IPS-NIHi7 (cell line): ENCODE measurements at regions not wholly inside any gene's neighbourhood (a gene's known extent, or its start where the extent isn't known, plus 50 kb on each side); places are given as distances from the start of the nearest gene placed in this dataset.
"Not testable (repeated sequence)": the region's sequence is repeated elsewhere in the genome, so short reads cannot be mapped to it uniquely, and the experiment has no call there.

Source experiments
- DNase-seq: peaks from one replicate; pipeline ENCODE4 v3.0.0; 2012; ENCODE audit warnings: mixed read lengths; ENCODE audit errors: extremely low spot score

DNA sequence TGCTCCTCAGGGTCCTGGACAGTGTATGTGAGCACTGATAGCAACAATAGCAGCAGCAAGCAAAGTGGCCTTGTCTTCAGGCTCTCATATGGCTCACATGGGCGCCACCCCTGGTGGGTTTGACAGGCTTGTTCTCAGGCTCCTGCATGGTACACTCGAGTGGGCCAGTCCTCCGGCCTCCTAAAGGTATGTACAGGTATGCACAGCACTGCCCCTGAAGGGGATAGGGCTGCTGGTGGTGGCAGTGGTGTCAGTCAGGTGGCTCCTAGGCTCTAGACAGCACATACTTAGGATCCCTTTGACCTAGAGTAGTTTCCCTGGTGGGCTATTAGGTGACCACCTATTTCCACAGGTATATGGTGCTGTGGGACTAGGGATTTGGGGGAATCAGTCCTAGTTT, 79.8 kb downstream of the LGALS9B start:
- not testable (repeated sequence) for DNase-seq

DNA sequence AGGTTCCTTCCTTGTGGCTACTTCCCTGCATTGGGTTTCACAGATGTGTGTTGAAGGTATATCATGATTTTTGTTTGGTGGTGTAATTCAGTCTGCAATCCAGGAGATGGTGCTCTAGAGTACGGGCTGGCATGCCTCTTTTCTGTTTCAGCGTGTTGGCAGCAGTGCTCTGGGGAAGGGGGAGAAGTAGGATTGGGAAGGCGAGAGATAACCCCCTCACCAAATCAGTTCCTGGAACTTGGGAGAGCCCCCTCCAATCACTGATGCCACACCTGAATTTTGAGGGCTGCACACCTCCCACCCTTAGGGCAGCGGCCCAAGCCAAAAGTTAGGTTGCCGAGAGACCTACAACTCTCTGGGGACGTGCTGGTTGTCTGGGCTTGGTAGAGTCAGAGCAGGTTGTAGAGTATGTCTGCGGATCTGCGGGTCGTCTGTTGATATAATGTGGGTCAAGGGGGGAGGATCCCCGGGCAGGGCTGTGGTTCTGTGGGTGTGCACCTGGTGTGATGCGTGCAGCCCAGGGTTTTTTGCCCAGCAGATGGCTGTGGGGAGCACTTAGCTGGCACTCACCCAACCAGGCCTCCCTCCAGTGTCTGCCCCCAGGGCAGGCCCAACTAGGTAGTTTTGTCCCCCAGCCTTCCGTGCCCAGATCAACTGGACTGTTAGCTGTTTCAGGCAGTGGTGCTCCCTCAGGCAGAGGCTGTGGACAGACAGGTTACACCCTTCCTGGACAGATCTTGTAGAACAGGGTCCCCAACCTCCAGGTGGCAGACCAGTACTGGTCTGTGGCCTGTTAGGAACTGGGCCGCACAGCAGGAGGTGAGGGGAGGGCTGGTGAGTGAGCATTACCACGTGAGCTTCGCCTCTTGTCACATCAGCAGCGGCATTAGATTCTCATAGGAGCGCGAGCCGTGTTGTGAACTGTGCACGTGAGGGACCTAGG, 85.7 kb downstream of the LGALS9B start:
- peak; percentile 13 for DNase-seq

DNA sequence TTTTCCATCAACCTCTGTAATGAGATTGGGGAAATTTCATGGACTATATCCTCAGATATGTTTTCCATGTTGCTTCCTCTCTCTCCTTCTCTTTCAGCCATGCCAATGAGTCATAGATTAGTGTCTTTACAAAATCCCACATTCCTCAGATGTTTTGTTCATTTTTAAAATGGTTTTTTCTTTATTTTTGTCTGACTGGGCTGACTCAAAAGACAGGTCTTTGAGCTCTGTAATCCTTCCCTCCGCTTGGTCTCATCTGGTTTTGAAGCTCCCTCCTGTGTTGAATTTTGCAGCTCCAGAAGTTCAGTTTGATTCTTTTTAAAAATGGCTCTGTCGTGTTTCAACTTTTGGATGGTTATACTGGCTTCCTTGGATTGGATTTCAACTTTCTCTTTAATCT, 86.7 kb downstream of the LGALS9B start:
- not testable (repeated sequence) for DNase-seq

DNA sequence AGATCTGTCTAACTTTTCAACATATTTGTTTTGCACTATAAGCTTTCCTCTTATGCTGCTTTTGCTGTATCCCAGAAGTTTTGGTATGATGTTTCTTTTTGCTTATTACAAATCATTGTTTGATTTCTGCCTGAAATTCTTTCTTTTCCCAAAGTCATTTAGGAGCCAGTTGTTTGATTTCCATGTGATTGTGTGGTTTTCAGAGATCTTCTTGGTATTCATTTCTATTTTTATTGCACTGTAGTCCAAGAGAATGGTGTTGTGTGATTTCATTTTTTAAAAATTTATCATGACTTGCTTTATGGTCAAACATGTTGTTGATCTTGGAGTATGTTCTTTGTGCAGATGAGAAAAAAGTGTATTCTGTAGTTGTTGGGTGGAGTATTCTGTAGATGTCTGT, 88.1 kb downstream of the LGALS9B start:
- DNase-seq, result not testable (repeated sequence)

GRCh38 chr17:20376642-20377041, 90.7 kb downstream of the LGALS9B start:
- peak; percentile 8 for DNase-seq

DNA sequence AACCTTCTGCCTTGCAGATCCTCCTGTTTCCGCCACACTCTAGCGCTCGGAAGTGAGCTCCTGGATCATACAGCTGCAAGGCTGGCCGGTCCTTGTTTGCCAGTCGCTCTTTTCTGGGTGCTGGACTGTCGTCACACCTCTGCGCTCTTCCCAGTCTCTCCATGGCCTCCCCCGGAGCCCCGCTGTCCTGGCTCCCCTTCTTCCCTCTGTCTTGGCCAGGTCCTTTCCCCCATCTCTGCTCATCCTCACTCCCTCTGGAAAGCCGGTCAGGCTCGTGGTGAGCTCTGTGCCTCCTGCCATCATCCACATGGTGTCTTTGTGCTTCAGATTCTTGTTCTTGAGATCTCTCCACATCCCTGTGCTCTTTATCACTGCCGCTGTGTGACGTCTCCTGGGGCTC, 91.6 kb downstream of the LGALS9B start:
- DNase-seq, result not testable (repeated sequence)
